Neutrophil (primary cell): ENCODE measurements at regions not wholly inside any gene's neighbourhood (a gene's known extent, or its start where the extent isn't known, plus 50 kb on each side); places are given as distances from the start of the nearest gene placed in this dataset.

Source experiments
- H3K27ac ChIP-seq: fragments of 200-600 bp; sonication (generic); 2 replicates; pipeline ENCODE4 v1.5.1; 2016; ENCODE audit warnings: mild to moderate bottlenecking, moderate library complexity
- H3K27me3 ChIP-seq: fragments of 200-600 bp; sonication (generic); 2 replicates; pipeline ENCODE4 v1.6.0; 2016; ENCODE audit warnings: mild to moderate bottlenecking
- H3K36me3 ChIP-seq: fragments of 200-600 bp; sonication (generic); 2 replicates; pipeline ENCODE4 v1.5.1; 2017
- H3K4me1 ChIP-seq, 2 experiments: fragments of 200-600 bp in 1 of 2; sonication (generic) in 1 of 2; 1 replicate in 1 of 2; 2 replicates in 1 of 2; pipeline versions ENCODE4 v1.5.1 to v1.6.1; 2013 to 2016; ENCODE audit warnings: low read depth in 1 of 2, low read length in 1 of 2, mild to moderate bottlenecking in 1 of 2, moderate library complexity in 1 of 2; ENCODE audit not compliant: control insufficient read depth in 1 of 2, insufficient read depth in 1 of 2
- H3K4me3 ChIP-seq, 2 experiments: fragments of 200-600 bp in 1 of 2; sonication (generic) in 1 of 2; 1 replicate in 1 of 2; 2 replicates in 1 of 2; pipeline ENCODE4 v1.5.1; 2013 to 2016; ENCODE audit warnings: low read depth in 1 of 2, low read length in 1 of 2, mild to moderate bottlenecking in 1 of 2, moderate library complexity in 1 of 2
- H3K9me3 ChIP-seq: fragments of 200-600 bp; sonication (generic); 2 replicates; pipeline ENCODE4 v1.5.1; 2016
- CTCF ChIP-seq: fragments of 200-600 bp; sonication (generic); IDR thresholded peaks from 2 replicates; pipeline ENCODE4 v1.5.1; 2016; ENCODE audit warnings: antibody characterized with exemption

- TF ChIP-seq CTCF, result no peak
- Histone ChIP-seq H3K4me3 (no peak overlapping the region), H3K27ac (no peak overlapping the region), H3K4me1 (no peaks in the 10 kb centered on the region), H3K36me3 (no peaks in the 10 kb centered on the region), H3K9me3 (no peaks in the 10 kb centered on the region), H3K27me3 (no peaks in the 10 kb centered on the region)
These were observed 511.8 kb downstream of the TRAM1L1 start for GRCh38 chr4:116573540-116573939.

GRCh38 chr4:116561768-116562167 is 523.6 kb downstream of the TRAM1L1 start:
- no peak overlapping the region for H3K27ac ChIP-seq
- no peaks in the 10 kb centered on the region for H3K27me3 ChIP-seq
- H3K36me3 ChIP-seq, result no peaks in the 10 kb centered on the region
- H3K4me1 ChIP-seq, result no peaks in the 10 kb centered on the region
- no peak for TF ChIP-seq CTCF
- H3K9me3 ChIP-seq, result no peaks in the 10 kb centered on the region
- no peak overlapping the region for H3K4me3 ChIP-seq

DNA sequence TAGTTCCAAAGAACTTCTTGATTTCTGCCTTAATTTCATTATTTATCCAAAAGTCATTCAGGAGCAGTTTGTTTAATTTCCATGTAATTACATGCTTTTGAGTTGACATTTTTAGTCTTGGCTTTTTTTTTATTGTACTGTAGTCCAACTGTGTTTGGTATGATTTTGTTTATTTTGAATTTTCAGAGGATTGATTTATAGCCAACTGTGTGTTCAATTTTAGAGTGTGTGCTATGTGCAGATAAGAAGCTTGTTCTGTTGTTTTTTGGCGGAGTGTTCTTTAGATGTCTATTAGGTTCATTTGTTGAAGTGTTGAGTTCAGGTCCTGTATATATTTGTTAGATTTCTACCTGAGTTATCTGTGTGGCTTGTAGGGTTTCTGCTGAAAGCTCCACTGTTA is 533.6 kb downstream of the TRAM1L1 start:
- Histone ChIP-seq H3K4me3 (no peak overlapping the region), H3K27ac (no peak overlapping the region), H3K36me3 (no peaks in the 10 kb centered on the region), H3K27me3 (no peaks in the 10 kb centered on the region), H3K4me1 (no peaks in the 10 kb centered on the region), H3K9me3 (no peaks in the 10 kb centered on the region)
- no peak for TF ChIP-seq CTCF

DNA sequence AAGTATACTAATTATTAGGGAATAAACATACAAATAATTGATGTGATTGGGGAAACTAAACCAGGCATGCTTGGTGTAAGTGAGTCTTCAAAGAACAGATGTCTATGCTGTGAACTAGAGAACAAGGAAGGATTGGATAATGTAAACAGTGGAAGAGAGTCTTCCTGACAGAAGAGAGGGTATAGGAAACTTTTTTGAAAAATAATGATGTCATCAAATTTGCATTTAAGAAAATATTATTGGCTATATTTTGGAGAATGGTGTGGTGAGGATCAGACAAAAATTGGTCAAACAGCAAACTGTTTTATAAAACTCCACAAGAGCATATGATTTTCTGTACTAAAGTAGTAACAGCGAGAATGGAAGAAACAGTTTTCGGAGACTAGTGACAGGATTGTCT is 537.7 kb downstream of the TRAM1L1 start:
- no peak overlapping the region for H3K27ac ChIP-seq
- H3K9me3 ChIP-seq, result no peaks in the 10 kb centered on the region
- no peak for TF ChIP-seq CTCF

DNA sequence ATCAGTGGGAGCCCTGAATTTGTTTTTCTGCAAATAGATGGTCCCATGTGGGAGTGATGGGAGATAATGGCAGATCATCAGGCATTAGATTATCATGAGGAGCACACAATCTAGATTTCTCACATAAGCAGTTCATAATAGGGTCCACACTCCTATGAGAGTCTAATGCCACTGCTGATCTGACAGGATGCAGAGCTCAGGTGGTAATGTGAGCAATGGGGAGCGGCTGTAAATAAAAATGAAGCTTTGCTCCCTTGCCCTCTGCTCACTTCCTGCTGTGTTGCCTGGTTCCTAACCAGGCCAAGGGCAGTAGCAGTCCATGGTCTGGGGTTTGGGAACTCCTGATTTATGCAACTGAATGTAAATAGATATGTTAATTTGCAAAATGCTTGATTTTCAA is 538.6 kb downstream of the TRAM1L1 start:
- H3K27ac ChIP-seq, result no peak overlapping the region
- H3K27me3 ChIP-seq, result no peaks in the 10 kb centered on the region
- no peaks in the 10 kb centered on the region for H3K4me1 ChIP-seq
- H3K4me3 ChIP-seq, result no peak overlapping the region
- H3K36me3 ChIP-seq, result no peaks in the 10 kb centered on the region
- no peaks in the 10 kb centered on the region for H3K9me3 ChIP-seq
- TF ChIP-seq CTCF, result no peak

More for the DNA sequence above, 537.7 kb downstream of the TRAM1L1 start:
- Histone ChIP-seq H3K27me3 (no peaks in the 10 kb centered on the region), H3K36me3 (no peaks in the 10 kb centered on the region), H3K4me1 (no peaks in the 10 kb centered on the region), H3K4me3 (no peak overlapping the region)

DNA sequence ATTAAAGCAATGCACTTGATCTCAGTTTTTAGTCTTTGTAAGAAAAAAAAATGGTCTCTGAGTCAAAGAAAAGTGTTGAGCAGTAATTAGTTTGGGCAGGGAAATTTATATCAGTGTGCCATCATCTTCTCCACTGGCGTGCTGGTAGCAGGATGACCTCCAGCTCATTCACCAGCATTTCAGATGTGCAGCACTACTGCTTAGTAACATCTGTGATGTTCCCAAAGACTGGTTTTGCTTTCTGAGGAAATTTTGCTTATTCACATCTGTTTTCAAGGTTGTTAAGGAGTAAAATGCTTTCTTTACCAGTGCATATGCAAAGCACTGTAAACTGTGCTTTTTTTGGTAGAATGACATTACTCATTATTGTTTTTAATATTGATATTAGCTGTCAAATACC is 540.4 kb downstream of the TRAM1L1 start:
- Histone ChIP-seq H3K4me1 (no peaks in the 10 kb centered on the region), H3K4me3 (no peak overlapping the region), H3K27ac (no peak overlapping the region), H3K27me3 (no peaks in the 10 kb centered on the region), H3K9me3 (no peaks in the 10 kb centered on the region), H3K36me3 (no peaks in the 10 kb centered on the region)
- TF ChIP-seq CTCF, result no peak
